Body of pancreas (tissue), 4 donors: ENCODE measurements at regions not wholly inside any gene's neighbourhood (a gene's known extent, or its start where the extent isn't known, plus 50 kb on each side); places are given as distances from the start of the nearest gene placed in this dataset.

Experiments
- ATAC-seq: fragments of 150-250 bp; one replicate; pipeline ENCODE4 v1.9.1; 2016
- DNase-seq, 4 donors: peaks; one replicate each; pipeline ENCODE4 v3.0.0-alpha.2; 2019
- H3K27ac ChIP-seq, 4 donors: fragments of 200-600 bp; sonication (generic); 1 replicate in 3 of 4; 2 replicates in 1 of 4; pipeline versions ENCODE4 v1.5.1 to v1.6.1; 2016 to 2019; ENCODE audit warnings: mild to moderate bottlenecking in 1 of 4, mixed read lengths in 1 of 4, moderate library complexity in 1 of 4
- H3K27me3 ChIP-seq, 2 donors: fragments of 200-600 bp; sonication (generic); one replicate each; pipeline ENCODE4 v1.6.0; 2016; ENCODE audit warnings: mild to moderate bottlenecking in 1 of 2
- H3K36me3 ChIP-seq, 2 donors: fragments of 200-600 bp; sonication (generic); replicated peaks in 1 of 2; 2 replicates each; pipeline ENCODE4 v1.5.1; 2016; ENCODE audit warnings: low read depth in 2 of 2; ENCODE audit not compliant: insufficient read depth in 1 of 2
- H3K4me1 ChIP-seq: fragments of 200-600 bp; sonication (generic); one replicate; pipeline ENCODE4 v1.6.0; 2016
- H3K4me3 ChIP-seq, 2 donors: fragments of 200-600 bp; sonication (generic); 1 replicate in 1 of 2; 2 replicates in 1 of 2; pipeline ENCODE4 v1.5.1; 2016 to 2019
- H3K9me3 ChIP-seq, 3 donors: fragments of 200-600 bp; sonication (generic); 1 replicate in 2 of 3; 2 replicates in 1 of 3; pipeline ENCODE4 v1.5.1; 2016
- POLR2A ChIP-seq, 3 donors: fragments of 450-650 bp; IDR thresholded peaks; one replicate each; pipeline ENCODE4 v1.6.1; 2016; ENCODE audit warnings: antibody characterized with exemption in 3 of 3, mild to moderate bottlenecking in 2 of 3
- WGBS, 2 donors: methylation state at CpG; one replicate each; pipeline ENCODE4 v1.1.5; 2017; 5-methylcytosine and 5-hydroxymethylcytosine counted together
- intact Hi-C: fragments of 100-400 bp; cut with DNase I; formaldehyde crosslinking; loops from one replicate; pipeline ENCODE4 v1.15.1; 2023
- TF ChIP-seq, protein P1 (sequence below), 7 experiments: fragments of 450-650 bp in 4 of 7; fragments of 200-600 bp in 3 of 7; sonication (generic) in 3 of 7; IDR thresholded peaks; one replicate each; pipeline ENCODE4 v1.5.1; 2016 to 2019; ENCODE audit warnings: antibody characterized with exemption in 7 of 7

DNA sequence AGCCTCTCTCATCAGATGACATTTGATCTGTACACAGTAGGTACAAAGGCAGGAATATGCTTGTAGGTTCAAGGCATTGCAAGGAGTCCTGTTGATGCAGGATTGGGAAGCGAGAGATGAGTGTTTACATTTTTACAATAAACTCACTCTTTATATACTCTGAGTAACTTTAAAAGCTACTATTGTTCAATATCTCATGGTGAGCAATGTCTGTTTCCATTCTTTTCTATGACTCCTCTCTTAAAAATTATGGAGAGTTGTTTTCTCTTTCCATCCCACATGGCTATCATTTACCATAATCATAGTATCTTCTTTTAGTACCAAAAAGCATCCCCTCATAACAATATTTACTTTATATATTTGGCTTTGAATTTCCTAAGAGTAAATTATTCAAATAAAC lies 314.0 kb upstream of the CDIN1 start:
- no peaks in the 10 kb centered on the region for H3K36me3 ChIP-seq
- 86 to 88% methylated on average over 1 of the region's 1 CpG for WGBS, 2 donors

DNA sequence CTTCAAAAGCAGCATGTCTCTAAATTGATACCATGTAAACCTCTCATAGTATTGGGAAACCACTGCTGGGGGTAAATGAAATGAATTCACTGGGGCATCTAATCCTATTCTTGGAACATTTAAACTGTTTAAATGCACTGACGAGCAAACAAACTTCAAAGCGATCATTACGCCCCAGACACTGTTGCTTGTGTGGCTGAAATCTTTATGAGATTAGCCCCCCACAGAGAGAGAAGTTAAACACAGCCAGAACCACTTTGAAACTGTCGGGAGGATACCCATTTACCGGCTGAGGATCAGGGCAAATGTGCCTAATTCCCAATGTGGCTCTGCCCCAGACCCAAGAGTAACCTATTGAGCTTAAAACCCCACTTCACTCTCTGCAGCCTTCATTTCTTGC lies 308.4 kb upstream of the CDIN1 start:
- ATAC-seq (no peak), DNase-seq (no peak)
- H3K36me3 ChIP-seq: no peaks in the 10 kb centered on the region
- TF ChIP-seq POLR2A (IDR thresholded peaks at IDR 0.05): no peak
- TF ChIP-seq, protein P1, sequence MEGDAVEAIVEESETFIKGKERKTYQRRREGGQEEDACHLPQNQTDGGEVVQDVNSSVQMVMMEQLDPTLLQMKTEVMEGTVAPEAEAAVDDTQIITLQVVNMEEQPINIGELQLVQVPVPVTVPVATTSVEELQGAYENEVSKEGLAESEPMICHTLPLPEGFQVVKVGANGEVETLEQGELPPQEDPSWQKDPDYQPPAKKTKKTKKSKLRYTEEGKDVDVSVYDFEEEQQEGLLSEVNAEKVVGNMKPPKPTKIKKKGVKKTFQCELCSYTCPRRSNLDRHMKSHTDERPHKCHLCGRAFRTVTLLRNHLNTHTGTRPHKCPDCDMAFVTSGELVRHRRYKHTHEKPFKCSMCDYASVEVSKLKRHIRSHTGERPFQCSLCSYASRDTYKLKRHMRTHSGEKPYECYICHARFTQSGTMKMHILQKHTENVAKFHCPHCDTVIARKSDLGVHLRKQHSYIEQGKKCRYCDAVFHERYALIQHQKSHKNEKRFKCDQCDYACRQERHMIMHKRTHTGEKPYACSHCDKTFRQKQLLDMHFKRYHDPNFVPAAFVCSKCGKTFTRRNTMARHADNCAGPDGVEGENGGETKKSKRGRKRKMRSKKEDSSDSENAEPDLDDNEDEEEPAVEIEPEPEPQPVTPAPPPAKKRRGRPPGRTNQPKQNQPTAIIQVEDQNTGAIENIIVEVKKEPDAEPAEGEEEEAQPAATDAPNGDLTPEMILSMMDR (IDR thresholded peaks at IDR 0.05): no peak
- intact Hi-C loops: no loop called here
- H3K4me3 ChIP-seq: no peak overlapping the region
- WGBS, 2 donors: 53 to 62% methylated on average over 5 of the region's 5 CpGs
- H3K4me1 ChIP-seq: no peaks in the 10 kb centered on the region
- no peak overlapping the region for H3K27ac ChIP-seq
- H3K27me3 ChIP-seq: no peaks in the 10 kb centered on the region
- no peaks in the 10 kb centered on the region for H3K9me3 ChIP-seq

More for the DNA sequence above, 314.0 kb upstream of the CDIN1 start:
- no peak for DNase-seq
- Histone ChIP-seq H3K4me3 (no peak overlapping the region), H3K27ac (no peak overlapping the region), H3K9me3 (no peaks in the 10 kb centered on the region), H3K4me1 (no peaks in the 10 kb centered on the region), H3K27me3 (no peaks in the 10 kb centered on the region)
- TF ChIP-seq, protein P1 (IDR thresholded peaks at IDR 0.05): no peak
- TF ChIP-seq POLR2A (IDR thresholded peaks at IDR 0.05): no peak
- no peak for ATAC-seq
- intact Hi-C loops: no loop called here

DNA sequence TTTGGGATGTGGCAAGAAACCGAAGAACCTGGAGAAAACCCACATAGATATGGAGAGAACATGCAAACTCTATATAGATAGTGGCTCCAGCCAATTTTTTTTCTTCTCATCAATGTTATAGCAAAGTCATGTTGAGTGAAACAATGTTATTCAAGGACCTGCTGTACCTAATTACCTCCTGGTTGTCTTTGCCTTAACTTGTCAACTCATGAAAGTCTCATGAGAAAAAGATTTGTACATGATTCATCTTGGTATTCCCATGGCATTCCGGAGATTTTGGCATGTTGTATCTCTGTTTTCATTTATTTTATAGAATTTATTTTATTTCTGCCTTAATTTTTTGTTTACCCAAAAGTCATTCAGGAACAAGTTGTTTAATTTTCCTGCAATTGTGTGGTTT lies 303.8 kb upstream of the CDIN1 start:
- Histone ChIP-seq H3K4me3 (no peak overlapping the region), H3K4me1 (no peaks in the 10 kb centered on the region), H3K36me3 (no peaks in the 10 kb centered on the region), H3K27me3 (no peaks in the 10 kb centered on the region), H3K9me3 (peaks cover 0 to 14% (median 0%) of the 10 kb centered on the region in 3 donors), H3K27ac (no peak overlapping the region)
- 72 to 74% methylated on average over 2 of the region's 2 CpGs for WGBS, 2 donors
- TF ChIP-seq, protein P1 (IDR thresholded peaks at IDR 0.05): no peak
- no peak for TF ChIP-seq POLR2A (IDR thresholded peaks at IDR 0.05)
- intact Hi-C loops: no loop called here
- DNase-seq: no peak
- ATAC-seq: no peak

DNA sequence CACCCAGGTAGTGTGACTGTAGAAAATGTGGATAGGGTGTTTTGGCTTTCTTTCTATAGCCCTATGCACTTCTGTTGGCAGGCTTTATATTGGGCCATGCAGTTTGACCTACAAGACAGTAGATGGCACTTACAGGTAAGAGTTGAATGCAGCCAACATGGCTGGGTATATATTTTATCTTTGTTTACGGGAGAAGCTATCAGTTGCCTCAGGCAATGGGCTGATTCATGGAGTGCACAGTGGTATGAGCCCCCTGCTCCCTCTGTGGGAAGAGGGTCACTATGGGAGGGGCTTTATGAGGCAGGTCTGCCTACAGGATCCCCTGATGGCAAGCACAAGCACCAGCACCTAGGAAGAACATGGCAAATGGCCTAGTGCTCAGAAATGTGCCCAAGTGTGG lies 301.2 kb upstream of the CDIN1 start:
- H3K9me3 ChIP-seq: peaks cover 0 to 14% (median 0%) of the 10 kb centered on the region in 3 donors
- H3K27ac ChIP-seq: no peak overlapping the region
- H3K4me1 ChIP-seq: no peaks in the 10 kb centered on the region
- DNase-seq (no peak), ATAC-seq (no peak)
- TF ChIP-seq, protein P1 (IDR thresholded peaks at IDR 0.05): no peak
- TF ChIP-seq POLR2A (IDR thresholded peaks at IDR 0.05): no peak
- H3K27me3 ChIP-seq: no peaks in the 10 kb centered on the region
- no peak overlapping the region for H3K4me3 ChIP-seq
- intact Hi-C loops: no loop called here
- H3K36me3 ChIP-seq: no peaks in the 10 kb centered on the region
- WGBS, 2 donors: 85% methylated on average over 1 of the region's 1 CpG

DNA sequence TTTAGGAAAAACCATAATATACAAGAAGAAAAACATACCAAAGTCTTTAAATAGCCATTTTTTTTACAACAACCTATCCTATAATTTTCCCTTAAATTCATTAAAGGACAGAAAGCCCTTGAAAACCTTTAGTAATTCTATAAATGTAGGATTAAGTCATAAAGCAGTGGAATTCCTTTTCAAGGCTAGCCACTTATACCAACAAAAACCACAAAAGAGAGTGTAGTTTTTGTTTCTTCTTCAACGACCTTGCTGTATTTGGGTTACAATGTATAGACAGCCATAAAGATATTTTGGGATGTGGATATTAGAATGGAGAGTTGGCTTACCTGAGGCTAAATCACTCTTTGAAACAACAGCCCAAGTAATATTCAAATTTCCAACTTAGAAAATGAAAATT lies 296.6 kb upstream of the CDIN1 start:
- no peaks in the 10 kb centered on the region for H3K27me3 ChIP-seq
- H3K4me1 ChIP-seq: no peaks in the 10 kb centered on the region
- 52 to 65% methylated on average over 1 of the region's 1 CpG for WGBS, 2 donors
- no peak for ATAC-seq
- peaks cover 0 to 14% (median 0%) of the 10 kb centered on the region in 3 donors for H3K9me3 ChIP-seq
- H3K4me3 ChIP-seq: no peak overlapping the region
- H3K27ac ChIP-seq: no peak overlapping the region
- TF ChIP-seq, protein P1 (IDR thresholded peaks at IDR 0.05): no peak
- no peak for TF ChIP-seq POLR2A (IDR thresholded peaks at IDR 0.05)
- H3K36me3 ChIP-seq: no peaks in the 10 kb centered on the region
- no peak for DNase-seq
- intact Hi-C loops: no loop called here
